ENCODE measurements at regions not wholly inside any gene's neighbourhood (a gene's known extent, or its start where the extent isn't known, plus 50 kb on each side); places are given as distances from the start of the nearest gene placed in this dataset.

DNA sequence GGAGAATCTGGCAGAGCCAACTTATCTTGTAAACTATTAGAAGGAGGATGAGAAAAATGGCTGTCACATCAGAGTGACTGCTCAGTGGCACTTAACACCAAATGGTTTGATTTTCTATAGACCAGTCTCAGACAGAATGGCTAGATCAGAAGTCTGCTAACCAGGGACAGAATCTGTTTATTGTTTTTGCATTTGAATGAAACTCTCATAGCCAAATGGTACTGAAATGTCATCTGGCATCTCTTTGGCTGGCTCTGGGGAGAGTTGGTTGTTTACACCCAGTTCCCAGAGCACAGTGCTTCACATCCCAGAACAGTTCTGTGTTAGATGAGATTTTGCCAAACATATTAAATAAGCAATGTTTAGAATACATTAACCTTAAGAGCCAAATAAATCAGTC lies 106.6 kb upstream of the HMHB1 start:
- TF ChIP-seq L3MBTL2 (conservative IDR thresholded peaks at IDR 0.05) (no peak), ZNF384 (IDR thresholded peaks at IDR 0.05) (no peak), NFRKB (IDR thresholded peaks at IDR 0.05) (no peak), ELF4 (IDR thresholded peaks at IDR 0.05) (no peak), SP1 (IDR thresholded peaks at IDR 0.05) (no peak), FOXA1 (IDR thresholded peaks at IDR 0.05) (no peak), LEF1 (IDR thresholded peaks at IDR 0.05; ENCODE audit: borderline replicate concordance) (no peak), FOXK2 (IDR thresholded peaks at IDR 0.05) (no peak), BHLHE40 (IDR thresholded peaks at IDR 0.05; ENCODE audit: borderline replicate concordance) (no peak), FOXM1 (IDR thresholded peaks at IDR 0.05; ENCODE audit: borderline replicate concordance) (no peak), SUZ12 (IDR thresholded peaks at IDR 0.05) (no peak), CTBP1 (IDR thresholded peaks at IDR 0.05; ENCODE audit: borderline replicate concordance) (no peak), HDGF (IDR thresholded peaks at IDR 0.05; ENCODE audit: borderline replicate concordance) (no peak)
- TF ChIP-seq, protein P1, sequence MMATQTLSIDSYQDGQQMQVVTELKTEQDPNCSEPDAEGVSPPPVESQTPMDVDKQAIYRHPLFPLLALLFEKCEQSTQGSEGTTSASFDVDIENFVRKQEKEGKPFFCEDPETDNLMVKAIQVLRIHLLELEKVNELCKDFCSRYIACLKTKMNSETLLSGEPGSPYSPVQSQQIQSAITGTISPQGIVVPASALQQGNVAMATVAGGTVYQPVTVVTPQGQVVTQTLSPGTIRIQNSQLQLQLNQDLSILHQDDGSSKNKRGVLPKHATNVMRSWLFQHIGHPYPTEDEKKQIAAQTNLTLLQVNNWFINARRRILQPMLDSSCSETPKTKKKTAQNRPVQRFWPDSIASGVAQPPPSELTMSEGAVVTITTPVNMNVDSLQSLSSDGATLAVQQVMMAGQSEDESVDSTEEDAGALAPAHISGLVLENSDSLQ (IDR thresholded peaks at IDR 0.05): no peak
